Right lobe of liver (tissue), 6 donors: ENCODE measurements at regions not wholly inside any gene's neighbourhood (a gene's known extent, or its start where the extent isn't known, plus 50 kb on each side); places are given as distances from the start of the nearest gene placed in this dataset.
"Not testable (repeated sequence)": the region's sequence is repeated elsewhere in the genome, so short reads cannot be mapped to it uniquely, and the experiment has no call there.

Experiments used
- ATAC-seq, 4 donors: fragments of 200-7000 bp; cut with Tn5 transposase; one replicate each; pipeline ENCODE4 v1.9.1; 2020; ENCODE audit warnings: mild to moderate bottlenecking in 4 of 4, moderate library complexity in 4 of 4
- DNase-seq, 3 donors: peaks; one replicate each; pipeline ENCODE4 v3.0.0-alpha.2; 2020
- H3K27ac ChIP-seq, 3 donors: fragments of 200-600 bp; one replicate each; pipeline ENCODE4 v1.8.0; 2022
- H3K27me3 ChIP-seq, 2 donors: fragments of 200-600 bp; one replicate each; pipeline ENCODE4 v1.8.0; 2022
- H3K36me3 ChIP-seq, 4 donors: fragments of 200-600 bp; sonication (generic) in 1 of 4; one replicate each; pipeline versions ENCODE4 v1.5.1 to v1.8.0; 2017 to 2022; ENCODE audit warnings: control low read depth in 1 of 4
- H3K4me1 ChIP-seq, 4 donors: fragments of 200-600 bp; sonication (generic) in 1 of 4; one replicate each; pipeline versions ENCODE4 v1.5.1 to v1.8.0; 2017 to 2022; ENCODE audit warnings: control low read depth in 1 of 4
- H3K4me3 ChIP-seq, 3 donors: fragments of 200-600 bp; one replicate each; pipeline ENCODE4 v1.8.0; 2022
- H3K9me3 ChIP-seq, 4 donors: fragments of 200-600 bp; sonication (generic) in 1 of 4; one replicate each; pipeline versions ENCODE4 v1.5.1 to v1.8.0; 2017 to 2022; ENCODE audit warnings: control low read depth in 1 of 4
- CTCF ChIP-seq, 4 donors: fragments of 200-600 bp in 3 of 4; fragments of 450-650 bp in 1 of 4; IDR thresholded peaks; one replicate each; pipeline versions ENCODE4 v1.5.1 to v1.8.0; 2016 to 2022; ENCODE audit warnings: antibody characterized with exemption in 4 of 4, mild to moderate bottlenecking in 2 of 4
- POLR2A ChIP-seq: fragments of 450-650 bp; IDR thresholded peaks from one replicate; pipeline ENCODE4 v1.6.1; 2017; ENCODE audit warnings: antibody characterized with exemption, mild to moderate bottlenecking
- WGBS: methylation state at CpG from one replicate; pipeline ENCODE4 v1.1.6; 2018; ENCODE audit warnings: low coverage, low lambda C conversion rate; ENCODE audit not compliant: insufficient coverage; ENCODE audit errors: missing lambda C conversion rate; 5-methylcytosine and 5-hydroxymethylcytosine counted together
- intact Hi-C, 2 donors: fragments of 100-400 bp; cut with DNase I; formaldehyde crosslinking; loops; one replicate each; pipeline versions ENCODE4 v1.11.2 to v1.14.1; 2022
- donor health status: DM: no; HTN: yes; CAD: no.
- donor health status: DM: no; HTN: no; CAD: no.
- donor health status: DM: no; HTN: no; CAD: no.
- donor health status: DM: no; HTN: yes; CAD: no.
- donor health status: DM: no; HTN: yes; CAD: no.

GRCh38 chr12:131511803-131512561 is 198.9 kb upstream of the SFSWAP start:
- no peak for TF ChIP-seq POLR2A
- TF ChIP-seq CTCF (IDR thresholded peaks at IDR 0.05): no peak
- ATAC-seq: no peak
- no peaks in the 10 kb centered on the region for H3K36me3 ChIP-seq

GRCh38 chr12:131513606-131514005 is 197.3 kb upstream of the SFSWAP start:
- intact Hi-C loops: no loop called here
- Histone ChIP-seq H3K27me3 (no peaks in the 10 kb centered on the region), H3K9me3 (peaks cover 0 to 3% (median 0%) of the 10 kb centered on the region in 4 donors), H3K27ac (no peak overlapping the region), H3K36me3 (no peaks in the 10 kb centered on the region), H3K4me1 (no peaks in the 10 kb centered on the region), H3K4me3 (no peak overlapping the region)
- ATAC-seq (no peak), DNase-seq (no peak)
- TF ChIP-seq POLR2A (no peak), CTCF (IDR thresholded peaks at IDR 0.05) (no peak)
- WGBS: 32% methylated on average over 6 of the region's 6 CpGs

More at GRCh38 chr12:131511803-131512561, 198.9 kb upstream of the SFSWAP start:
- Histone ChIP-seq H3K27me3 (no peaks in the 10 kb centered on the region), H3K4me1 (no peaks in the 10 kb centered on the region), H3K27ac (no peak overlapping the region), H3K4me3 (no peak overlapping the region), H3K9me3 (no peaks in the 10 kb centered on the region)
- intact Hi-C loops: no loop called here
- DNase-seq: no peak
- WGBS: 91% methylated on average over 4 of the region's 11 CpGs

- H3K4me1 ChIP-seq, DNase-seq, H3K4me3 ChIP-seq, H3K36me3 ChIP-seq, intact Hi-C loops, H3K27me3 ChIP-seq, ATAC-seq, H3K9me3 ChIP-seq, H3K27ac ChIP-seq: not testable (repeated sequence)
- 47% methylated on average over 3 of the region's 8 CpGs for WGBS
Measured at GRCh38 chr12:131520553-131520952, 190.3 kb upstream of the SFSWAP start.

GRCh38 chr12:131521326-131521725 is 189.6 kb upstream of the SFSWAP start:
- WGBS: 45% methylated on average over 3 of the region's 6 CpGs
- no peaks in the 10 kb centered on the region for H3K4me1 ChIP-seq
- no peak for DNase-seq

More at GRCh38 chr12:131521326-131521725, 189.6 kb upstream of the SFSWAP start:
- intact Hi-C loops: no loop called here
- Histone ChIP-seq H3K27me3 (no peaks in the 10 kb centered on the region), H3K36me3 (no peaks in the 10 kb centered on the region), H3K27ac (no peak overlapping the region), H3K9me3 (peaks cover 0 to 3% (median 0%) of the 10 kb centered on the region in 4 donors), H3K4me3 (no peak overlapping the region)
- TF ChIP-seq CTCF (IDR thresholded peaks at IDR 0.05) (no peak), POLR2A (no peak)
- ATAC-seq: no peak
